ENCODE measurements at regions not wholly inside any gene's neighbourhood (a gene's known extent, or its start where the extent isn't known, plus 50 kb on each side); places are given as distances from the start of the nearest gene placed in this dataset.

- Histone ChIP-seq H3K79me2 (ENCODE audit: low read length) (no peaks in the 10 kb centered on the region), H3K4me2 (ENCODE audit: low read length) (no peak overlapping the region), H3K9me3 (ENCODE audit: low read length) (no peaks in the 10 kb centered on the region), H3K36me3 (ENCODE audit: low read depth, low read length) (no peaks in the 10 kb centered on the region), H3K9me2 (replicated peaks; ENCODE audit: low read length) (no peaks in the 10 kb centered on the region), H3F3A (ENCODE audit: low read length, unreplicated experiment) (no peaks in the 10 kb centered on the region), H3K4me3 (ENCODE audit: low read length) (no peak overlapping the region), H3K4me1 (ENCODE audit: insufficient read depth, low read length) (no peaks in the 10 kb centered on the region), H4K20me1 (ENCODE audit: low read length) (no peaks in the 10 kb centered on the region), H3K27ac (ENCODE audit: low read length) (no peak overlapping the region), H3K27me3 (ENCODE audit: low read length) (no peaks in the 10 kb centered on the region), H3K9ac (ENCODE audit: low read length) (no peak overlapping the region), H2AFZ (ENCODE audit: low read length) (no peak overlapping the region)
- intact Hi-C loops (cut with micrococcal nuclease) = no loop called here
- no TSS peak for BruUV-seq (replicated peaks)
- TF ChIP-seq, protein P1, sequence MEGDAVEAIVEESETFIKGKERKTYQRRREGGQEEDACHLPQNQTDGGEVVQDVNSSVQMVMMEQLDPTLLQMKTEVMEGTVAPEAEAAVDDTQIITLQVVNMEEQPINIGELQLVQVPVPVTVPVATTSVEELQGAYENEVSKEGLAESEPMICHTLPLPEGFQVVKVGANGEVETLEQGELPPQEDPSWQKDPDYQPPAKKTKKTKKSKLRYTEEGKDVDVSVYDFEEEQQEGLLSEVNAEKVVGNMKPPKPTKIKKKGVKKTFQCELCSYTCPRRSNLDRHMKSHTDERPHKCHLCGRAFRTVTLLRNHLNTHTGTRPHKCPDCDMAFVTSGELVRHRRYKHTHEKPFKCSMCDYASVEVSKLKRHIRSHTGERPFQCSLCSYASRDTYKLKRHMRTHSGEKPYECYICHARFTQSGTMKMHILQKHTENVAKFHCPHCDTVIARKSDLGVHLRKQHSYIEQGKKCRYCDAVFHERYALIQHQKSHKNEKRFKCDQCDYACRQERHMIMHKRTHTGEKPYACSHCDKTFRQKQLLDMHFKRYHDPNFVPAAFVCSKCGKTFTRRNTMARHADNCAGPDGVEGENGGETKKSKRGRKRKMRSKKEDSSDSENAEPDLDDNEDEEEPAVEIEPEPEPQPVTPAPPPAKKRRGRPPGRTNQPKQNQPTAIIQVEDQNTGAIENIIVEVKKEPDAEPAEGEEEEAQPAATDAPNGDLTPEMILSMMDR (conservative IDR thresholded peaks at IDR 0.05; ENCODE audit: low read depth, low read length) = no peak
- TF ChIP-seq EZH2 (IDR thresholded peaks at IDR 0.05; ENCODE audit: low read length, unreplicated experiment) (no peak), EZH2phosphoT487 (IDR thresholded peaks at IDR 0.05; ENCODE audit: borderline replicate concordance, low read length) (no peak)
- ChIA-PET POLR2A (ENCODE audit: unreplicated experiment) (no interaction called here), CTCF (no interaction called here)
- DNase-seq (no peak), ATAC-seq (no peak)
Measured at GRCh38 chr12:107558816-107559382, 126.7 kb upstream of the PWP1 start.

DNA sequence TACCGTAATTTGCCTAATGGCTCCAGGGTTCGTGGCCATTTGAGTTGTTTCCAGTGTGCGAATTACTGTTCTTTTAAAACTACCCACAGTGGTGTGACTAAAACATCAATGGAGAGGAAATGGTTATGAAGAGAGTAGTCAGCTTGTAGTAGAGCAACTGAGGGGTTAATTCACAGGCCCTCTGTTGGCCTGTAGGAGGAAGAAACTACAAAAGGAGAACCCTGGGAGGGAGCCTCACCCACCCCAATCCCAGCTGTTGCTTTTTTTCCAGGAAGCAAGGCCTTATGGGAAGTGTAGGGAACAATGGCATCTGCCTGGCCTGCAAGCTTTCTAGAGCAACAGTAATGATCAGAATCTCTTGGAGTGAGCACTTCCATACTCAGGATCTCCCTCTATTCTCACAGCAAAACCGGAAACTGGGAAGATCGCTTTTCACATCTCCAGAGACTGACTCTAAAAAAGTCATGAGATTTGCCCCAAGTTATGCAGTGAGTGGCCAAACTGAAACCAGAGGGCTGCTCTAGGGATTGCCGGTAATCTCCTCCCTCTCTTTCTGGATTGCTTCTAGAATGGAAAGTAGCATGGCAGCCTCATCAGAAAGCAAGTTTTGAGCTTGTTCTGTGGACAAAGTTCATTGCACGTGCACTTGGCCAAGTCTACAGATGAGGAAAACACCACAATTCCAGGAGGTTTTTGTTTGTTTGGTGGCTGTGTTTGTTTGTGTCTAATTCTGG lies 125.3 kb upstream of the PWP1 start:
- H3K4me3 ChIP-seq (ENCODE audit: low read length) = no peak overlapping the region
- ATAC-seq (no peak), DNase-seq (no peak)
- no peak overlapping the region for H2AFZ ChIP-seq (ENCODE audit: low read length)
- H3K9ac ChIP-seq (ENCODE audit: low read length) = no peak overlapping the region
- H3K36me3 ChIP-seq (ENCODE audit: low read depth, low read length) = no peaks in the 10 kb centered on the region
- H4K20me1 ChIP-seq (ENCODE audit: low read length) = no peaks in the 10 kb centered on the region
- BruUV-seq (replicated peaks) = no TSS peak
- ChIA-PET POLR2A (ENCODE audit: unreplicated experiment) (no interaction called here), CTCF (no interaction called here)
- no peaks in the 10 kb centered on the region for H3K27me3 ChIP-seq (ENCODE audit: low read length)
- H3K4me1 ChIP-seq (ENCODE audit: insufficient read depth, low read length) = no peaks in the 10 kb centered on the region
- H3K79me2 ChIP-seq (ENCODE audit: low read length) = no peaks in the 10 kb centered on the region
- H3K4me2 ChIP-seq (ENCODE audit: low read length) = no peak overlapping the region
- no peaks in the 10 kb centered on the region for H3K9me2 ChIP-seq (replicated peaks; ENCODE audit: low read length)
- TF ChIP-seq EZH2 (IDR thresholded peaks at IDR 0.05; ENCODE audit: low read length, unreplicated experiment) (no peak), EZH2phosphoT487 (IDR thresholded peaks at IDR 0.05; ENCODE audit: borderline replicate concordance, low read length) (no peak)
- TF ChIP-seq, protein P1 (conservative IDR thresholded peaks at IDR 0.05; ENCODE audit: low read depth, low read length) = no peak
- H3F3A ChIP-seq (ENCODE audit: low read length, unreplicated experiment) = no peaks in the 10 kb centered on the region
- H3K27ac ChIP-seq (ENCODE audit: low read length) = no peak overlapping the region
- intact Hi-C loops (cut with micrococcal nuclease) = no loop called here
- no peaks in the 10 kb centered on the region for H3K9me3 ChIP-seq (ENCODE audit: low read length)

- Histone ChIP-seq H3K27me3 (ENCODE audit: low read length) (no peaks in the 10 kb centered on the region), H2AFZ (ENCODE audit: low read length) (no peak overlapping the region), H3K4me2 (ENCODE audit: low read length) (no peak overlapping the region), H3K9ac (ENCODE audit: low read length) (no peak overlapping the region), H3K4me1 (ENCODE audit: insufficient read depth, low read length) (no peaks in the 10 kb centered on the region), H3K9me2 (replicated peaks; ENCODE audit: low read length) (no peaks in the 10 kb centered on the region), H3K36me3 (ENCODE audit: low read depth, low read length) (no peaks in the 10 kb centered on the region), H3K79me2 (ENCODE audit: low read length) (no peaks in the 10 kb centered on the region), H3F3A (ENCODE audit: low read length, unreplicated experiment) (no peaks in the 10 kb centered on the region), H3K9me3 (ENCODE audit: low read length) (no peaks in the 10 kb centered on the region), H3K27ac (ENCODE audit: low read length) (no peak overlapping the region), H4K20me1 (ENCODE audit: low read length) (no peaks in the 10 kb centered on the region), H3K4me3 (ENCODE audit: low read length) (no peak overlapping the region)
- TF ChIP-seq EZH2 (IDR thresholded peaks at IDR 0.05; ENCODE audit: low read length, unreplicated experiment) (no peak), EZH2phosphoT487 (IDR thresholded peaks at IDR 0.05; ENCODE audit: borderline replicate concordance, low read length) (no peak)
- TF ChIP-seq, protein P1 (conservative IDR thresholded peaks at IDR 0.05; ENCODE audit: low read depth, low read length) = no peak
- no peak for ATAC-seq
- POLR2A ChIA-PET (ENCODE audit: unreplicated experiment) = no interaction called here
- no TSS peak for BruUV-seq (replicated peaks)
- DNase-seq = no peak
- CTCF ChIA-PET = no interaction called here
- intact Hi-C loops (cut with micrococcal nuclease) = no loop called here
Measured at GRCh38 chr12:107560899-107561285, 124.7 kb upstream of the PWP1 start.

Data from PC-3 (cell line).